CD4-positive, alpha-beta T cell treated with Interleukin-2 at 100 ng/mL for 4 hours (primary cell): ENCODE measurements at regions not wholly inside any gene's neighbourhood (a gene's known extent, or its start where the extent isn't known, plus 50 kb on each side); places are given as distances from the start of the nearest gene placed in this dataset.

Experiments
- DNase-seq: peaks from one replicate; pipeline ENCODE4 v3.0.0-alpha.2; 2020; ENCODE audit warnings: low spot score

- no peak for DNase-seq
These were observed 780.8 kb upstream of the KLHL29 start for GRCh38 chr2:22604136-22604535.

- DNase-seq: no peak
These were observed 768.9 kb upstream of the KLHL29 start for GRCh38 chr2:22616031-22616430.

GRCh38 chr2:22623620-22624019 is 761.4 kb upstream of the KLHL29 start:
- DNase-seq: no peak

DNA sequence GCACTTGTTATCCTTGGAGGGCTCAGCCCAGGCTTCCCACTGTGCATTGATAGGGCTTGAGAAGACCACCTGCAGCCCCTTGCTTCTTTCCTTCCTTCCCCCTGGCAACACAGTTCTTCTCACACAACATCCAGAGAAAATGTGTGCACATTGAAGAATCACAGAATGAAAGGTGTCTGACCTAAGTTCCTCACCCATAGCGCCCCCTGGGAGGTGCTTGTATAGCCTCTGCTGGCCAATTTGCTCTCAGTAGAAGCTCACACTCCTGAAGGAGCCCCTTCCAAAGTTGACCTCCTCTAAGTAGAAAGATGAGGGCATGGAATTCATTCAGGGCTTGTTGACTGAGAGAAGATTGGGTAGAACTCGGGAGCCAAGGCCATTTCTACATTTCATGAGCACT is 758.4 kb upstream of the KLHL29 start:
- no peak for DNase-seq

DNA sequence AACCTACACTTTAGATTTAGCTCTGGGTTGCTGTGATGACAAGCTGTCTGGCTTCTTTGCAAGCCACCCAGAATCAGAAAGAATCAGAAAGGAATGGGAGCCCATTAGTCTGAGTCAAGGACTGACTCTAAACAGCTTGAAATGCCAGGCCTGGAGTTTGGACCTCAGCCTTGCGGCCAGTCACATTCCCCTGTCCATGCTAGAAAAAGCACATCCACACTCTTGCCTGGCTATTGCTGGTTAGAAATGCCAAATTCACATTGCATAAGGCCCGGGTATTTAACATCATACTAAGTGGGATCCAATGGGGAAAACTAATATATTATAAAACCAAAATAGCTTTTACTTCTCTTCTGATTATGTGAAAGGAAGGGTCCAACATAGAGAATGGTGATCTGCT is 756.8 kb upstream of the KLHL29 start:
- DNase-seq: no peak

DNA sequence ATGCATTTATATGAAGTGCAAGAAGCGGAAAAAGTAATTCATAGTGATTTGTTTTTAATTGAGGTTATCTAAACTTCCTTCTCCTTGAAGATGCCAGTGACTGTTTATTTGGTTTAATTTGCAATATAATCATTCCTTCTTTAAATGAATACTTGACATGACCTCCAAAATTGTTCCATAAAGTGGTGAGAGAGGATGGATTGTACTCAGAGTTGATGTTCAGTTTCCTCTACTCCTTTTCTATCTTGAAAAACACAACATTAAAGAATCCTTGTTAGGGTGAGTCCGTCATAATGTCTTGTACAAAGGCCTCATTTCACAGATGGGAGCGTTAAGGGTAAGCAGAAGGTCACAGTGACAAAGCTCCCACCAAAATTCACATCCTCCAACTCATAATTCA is 756.1 kb upstream of the KLHL29 start:
- DNase-seq: no peak

DNA sequence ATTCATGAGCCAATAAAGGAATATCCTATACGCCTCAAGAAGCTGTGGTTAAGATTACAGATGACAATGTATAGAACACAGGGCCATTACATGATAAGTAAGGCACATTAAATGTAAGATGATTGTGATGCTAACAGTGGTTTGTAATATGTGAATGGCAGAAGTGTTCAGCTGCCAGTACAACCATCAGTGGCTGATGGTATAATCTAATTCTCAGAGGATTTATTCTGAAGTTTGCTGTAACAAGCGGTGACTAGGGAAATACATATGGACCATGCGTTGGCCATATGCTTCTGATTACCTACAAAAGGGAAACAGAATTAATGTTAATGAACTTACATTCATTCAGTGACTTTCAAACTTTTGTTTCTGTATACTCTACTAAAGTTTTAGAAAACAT is 750.8 kb upstream of the KLHL29 start:
- no peak for DNase-seq

DNA sequence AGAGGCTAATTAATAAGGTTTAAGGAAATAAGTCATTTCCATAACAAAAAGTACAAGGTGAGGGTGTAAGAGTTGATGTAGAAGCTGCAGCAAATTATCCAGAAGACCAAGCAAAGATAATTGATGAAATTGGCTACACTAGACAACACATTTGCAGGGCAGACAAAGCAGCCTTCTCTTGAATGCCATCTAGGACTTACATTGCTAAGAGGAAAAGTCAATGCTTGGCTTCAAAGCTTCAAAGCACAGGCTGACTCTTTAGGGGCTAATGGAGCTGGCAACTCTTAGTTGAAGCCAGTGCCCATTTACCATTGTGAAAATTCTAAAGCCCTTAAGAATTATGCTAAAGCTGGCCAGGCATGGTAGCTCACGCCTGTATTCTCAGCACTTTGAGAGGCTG is 728.6 kb upstream of the KLHL29 start:
- DNase-seq: no peak

- no peak for DNase-seq
These were observed 711.5 kb upstream of the KLHL29 start for GRCh38 chr2:22673529-22673928.

- no peak for DNase-seq
These were observed 701.1 kb upstream of the KLHL29 start for GRCh38 chr2:22683914-22684313.

DNA sequence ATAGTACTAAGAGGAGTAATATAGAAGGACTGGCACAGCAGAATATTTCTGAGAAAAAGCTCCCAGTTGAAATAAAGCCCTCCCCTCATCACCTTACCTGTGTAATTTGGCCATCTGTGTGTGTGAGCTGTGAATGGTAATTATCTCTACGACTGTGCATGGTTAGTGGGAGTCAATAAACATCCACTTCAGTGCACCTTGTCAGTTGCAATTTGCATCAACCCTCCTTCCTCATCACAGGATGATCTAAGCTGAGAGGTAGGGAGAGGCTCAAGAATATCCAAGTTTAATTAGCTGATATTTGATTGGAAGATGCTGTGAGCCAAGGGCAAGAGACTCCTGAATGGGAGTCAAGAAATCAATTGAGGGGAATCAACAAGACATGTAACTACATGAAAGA is 694.9 kb upstream of the KLHL29 start:
- DNase-seq: no peak

DNA sequence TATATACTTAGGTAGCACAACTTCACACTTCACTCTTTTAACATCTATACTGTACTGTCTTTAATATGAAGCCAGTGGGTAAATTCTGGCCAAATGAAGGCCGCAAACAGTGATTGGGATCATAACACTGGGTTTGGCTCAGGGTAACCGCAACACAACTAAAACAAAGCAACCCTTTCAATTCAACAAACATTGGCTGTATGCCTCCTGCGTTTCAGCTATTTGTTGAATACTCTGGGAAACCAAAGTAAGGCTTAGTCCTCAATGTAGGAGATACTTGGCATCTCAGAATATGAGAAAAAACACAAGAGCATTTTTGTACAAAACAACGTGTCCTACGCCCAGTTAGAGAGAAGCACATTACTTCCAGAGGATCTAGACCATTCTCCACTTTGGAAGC is 693.3 kb upstream of the KLHL29 start:
- no peak for DNase-seq

GRCh38 chr2:22692746-22693145 is 692.2 kb upstream of the KLHL29 start:
- no peak for DNase-seq

GRCh38 chr2:22694300-22694699 is 690.7 kb upstream of the KLHL29 start:
- no peak for DNase-seq

- DNase-seq: no peak
These were observed 690.1 kb upstream of the KLHL29 start for GRCh38 chr2:22694856-22695255.

GRCh38 chr2:22697054-22697788 is 687.8 kb upstream of the KLHL29 start:
- DNase-seq: no peak

DNA sequence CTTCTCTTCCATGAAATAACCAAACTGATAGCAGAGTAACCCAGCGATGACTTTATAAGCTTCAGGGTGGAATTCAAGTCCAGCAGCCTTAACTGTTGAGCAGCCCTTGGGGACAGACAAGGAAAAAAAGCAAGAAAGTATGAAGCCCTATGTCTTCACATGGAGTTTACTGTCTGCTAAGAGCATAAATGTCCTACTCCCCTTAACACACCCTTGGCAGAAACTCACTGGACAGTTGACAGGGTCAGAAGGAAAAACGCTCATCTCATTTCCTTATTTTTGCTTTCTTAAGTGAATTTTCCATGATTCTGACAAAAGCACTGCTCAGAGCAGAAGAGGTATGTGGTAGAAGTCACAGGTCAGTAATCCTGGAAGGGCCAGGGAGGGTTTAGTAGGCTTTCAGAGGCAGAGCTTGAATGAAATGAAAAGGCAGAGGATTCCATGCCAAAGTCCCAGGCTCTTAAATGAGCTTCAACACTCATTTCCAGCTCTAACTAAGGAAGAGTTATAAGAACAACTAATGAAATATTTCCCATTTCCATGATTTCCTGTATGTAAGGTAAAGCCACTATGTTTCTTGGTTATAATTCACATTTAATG is 683.3 kb upstream of the KLHL29 start:
- no peak for DNase-seq

GRCh38 chr2:22703286-22703920 is 681.6 kb upstream of the KLHL29 start:
- no peak for DNase-seq

DNA sequence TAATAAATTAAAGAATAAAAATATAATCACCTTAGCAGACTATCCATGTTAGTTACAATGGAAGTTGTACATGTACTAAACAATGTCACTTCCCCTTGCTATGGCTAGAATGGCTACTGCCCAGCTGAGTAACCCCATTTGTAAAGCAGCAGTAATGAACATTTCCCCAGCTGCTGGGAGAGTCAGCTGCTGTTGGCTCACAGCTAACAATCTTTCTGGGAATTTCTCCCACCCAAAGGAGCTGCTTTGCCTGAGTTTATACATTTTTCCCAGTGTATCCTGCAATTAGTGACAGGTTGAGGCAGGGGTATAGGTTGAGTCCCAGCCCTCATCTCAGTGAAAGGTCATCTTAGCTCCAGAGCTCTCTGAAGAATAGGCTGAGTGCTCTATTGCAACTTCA is 665.6 kb upstream of the KLHL29 start:
- no peak for DNase-seq

- no peak for DNase-seq
These were observed 655.5 kb upstream of the KLHL29 start for GRCh38 chr2:22729466-22729865.

DNA sequence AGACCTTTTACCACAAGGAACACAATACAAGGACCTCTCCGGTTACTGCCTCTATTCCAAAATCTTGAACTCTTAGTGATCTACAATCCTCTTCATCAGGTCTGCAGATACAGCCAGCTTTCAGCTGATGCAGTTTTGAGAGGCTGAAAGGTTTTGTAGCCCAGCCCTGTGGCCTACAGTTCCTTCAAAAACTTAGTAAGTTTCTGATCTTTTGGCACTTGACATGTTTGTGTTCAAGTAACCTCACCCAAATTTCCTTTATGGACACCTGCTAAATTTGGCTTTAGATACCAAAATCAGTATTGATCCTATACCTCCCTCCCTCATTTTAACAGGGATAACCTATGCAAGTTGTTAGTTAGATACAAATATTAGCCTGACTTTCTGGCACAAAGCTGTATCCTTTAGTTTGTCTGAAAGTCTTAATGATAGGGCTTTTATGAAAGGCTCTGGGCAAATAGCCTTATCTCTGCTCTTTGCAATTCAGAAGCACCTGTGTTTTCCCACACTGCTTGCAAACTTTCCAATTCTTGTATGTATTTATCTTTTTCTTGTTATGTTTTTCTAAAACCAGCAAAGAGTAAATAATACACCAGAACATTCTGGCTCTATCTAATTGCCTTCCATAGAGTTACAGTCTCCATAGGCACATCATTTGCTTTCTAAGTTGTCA is 650.5 kb upstream of the KLHL29 start:
- no peak for DNase-seq

DNA sequence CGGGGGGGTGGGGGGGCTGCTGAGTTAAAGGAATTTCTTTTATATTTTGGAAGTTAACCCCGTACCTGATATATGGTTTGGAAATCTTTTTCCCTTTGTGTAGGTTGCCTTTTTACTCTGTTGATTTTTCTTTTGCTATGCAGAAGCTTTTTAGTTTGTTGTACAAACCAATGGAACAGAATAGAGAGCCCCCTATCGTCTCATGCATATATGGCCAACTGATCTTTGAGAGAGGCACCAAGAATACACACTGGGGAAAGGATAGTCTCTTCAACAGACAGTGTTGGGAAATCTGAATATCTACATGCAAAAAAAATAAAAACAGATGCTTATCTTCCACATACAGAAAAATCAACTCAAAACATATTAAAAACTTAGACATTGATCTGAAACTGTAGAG is 647.8 kb upstream of the KLHL29 start:
- DNase-seq: no peak

DNA sequence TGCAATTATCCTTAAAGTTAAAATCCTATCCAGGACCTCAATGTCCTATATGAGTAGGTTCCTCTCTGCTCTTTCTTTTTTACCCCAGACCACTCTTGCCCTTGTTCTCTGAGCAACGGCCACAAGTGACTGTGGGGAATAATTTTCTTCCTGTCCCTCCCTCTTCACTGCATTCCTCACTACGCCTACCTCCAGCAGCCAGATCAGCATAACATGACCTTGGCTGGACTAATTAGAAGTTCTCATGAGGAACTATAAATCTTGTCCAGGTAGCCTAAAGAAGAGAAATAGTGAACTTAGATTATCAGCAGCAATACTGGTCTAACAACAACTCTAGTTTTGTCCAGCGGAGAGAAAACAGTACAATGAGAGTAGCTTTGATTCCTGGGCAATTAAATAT is 643.8 kb upstream of the KLHL29 start:
- no peak for DNase-seq
